ENCODE measurements at regions not wholly inside any gene's neighbourhood (a gene's known extent, or its start where the extent isn't known, plus 50 kb on each side); places are given as distances from the start of the nearest gene placed in this dataset.
A peak's percentile ranks its signal among the peaks of the same experiment; 100 is the strongest.

GRCh38 chr11:29032384-29033149 is 924.4 kb downstream of the METTL15 start:
- Histone ChIP-seq H3K4me3 (ENCODE audit: low read length) (no peak overlapping the region), H3K4me1 (ENCODE audit: control insufficient read depth, insufficient read depth, low read length) (no peaks in the 10 kb centered on the region)
- DNase-seq (ENCODE audit: low read depth) = no peak

DNA sequence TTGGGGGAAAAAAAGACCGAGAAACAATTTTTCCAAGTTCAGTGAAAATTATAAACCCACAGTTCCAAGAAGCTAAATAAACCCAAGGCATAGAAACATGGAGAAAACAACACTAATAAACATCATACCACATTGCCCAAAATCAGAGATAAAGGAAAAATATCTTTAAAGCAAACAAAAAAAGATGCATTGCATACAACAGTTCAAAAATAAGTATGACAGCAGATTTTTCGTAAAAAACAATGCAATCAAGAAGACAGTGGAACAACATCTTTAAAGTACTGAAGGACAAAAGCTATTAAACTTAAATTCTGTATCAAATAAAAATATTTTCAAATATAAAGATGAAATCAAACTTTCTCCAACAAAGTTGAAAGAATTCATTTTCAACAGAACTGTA is 921.3 kb downstream of the METTL15 start:
- Histone ChIP-seq H3K27me3 (replicated peaks; ENCODE audit: control insufficient read depth, insufficient read depth, low read length) (no peaks in the 10 kb centered on the region), H3K9me3 (ENCODE audit: control insufficient read depth, low read length) (peaks cover 38% of the 10 kb centered on the region), H3K36me3 (ENCODE audit: control insufficient read depth, insufficient read depth, low read length, severe bottlenecking) (no peaks in the 10 kb centered on the region), H3K9ac (ENCODE audit: low read length) (no peak overlapping the region), H3K4me3 (ENCODE audit: low read length) (no peak overlapping the region), H3K4me1 (ENCODE audit: control insufficient read depth, insufficient read depth, low read length) (no peaks in the 10 kb centered on the region)
- peak; percentile 14 for DNase-seq (ENCODE audit: low read depth)

More at GRCh38 chr11:29032384-29033149, 924.4 kb downstream of the METTL15 start:
- Histone ChIP-seq H3K27me3 (replicated peaks; ENCODE audit: control insufficient read depth, insufficient read depth, low read length) (no peaks in the 10 kb centered on the region), H3K9me3 (ENCODE audit: control insufficient read depth, low read length) (peaks cover 35% of the 10 kb centered on the region), H3K36me3 (ENCODE audit: control insufficient read depth, insufficient read depth, low read length, severe bottlenecking) (no peaks in the 10 kb centered on the region), H3K9ac (ENCODE audit: low read length) (no peak overlapping the region)

DNA sequence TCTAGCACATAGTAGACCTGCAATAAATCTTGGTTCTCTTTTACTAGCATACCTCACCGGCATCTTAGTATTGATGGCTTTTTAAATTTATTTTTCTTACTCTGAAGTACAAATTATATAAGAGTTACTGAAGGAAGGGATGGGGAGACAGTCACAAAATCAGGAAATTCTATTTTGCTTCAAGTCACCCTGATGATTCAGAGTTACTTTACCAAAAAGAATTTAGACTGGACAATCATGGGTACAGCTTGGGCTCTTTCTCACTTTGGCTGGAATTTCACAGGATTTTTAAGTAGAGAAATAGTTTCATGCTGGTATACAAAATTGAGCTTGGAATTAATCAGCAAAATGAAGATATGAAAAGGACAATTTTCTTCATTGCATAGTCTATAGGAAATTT is 919.2 kb downstream of the METTL15 start:
- DNase-seq (ENCODE audit: low read depth) = no peak
- no peaks in the 10 kb centered on the region for H3K4me1 ChIP-seq (ENCODE audit: control insufficient read depth, insufficient read depth, low read length)
- H3K27me3 ChIP-seq (replicated peaks; ENCODE audit: control insufficient read depth, insufficient read depth, low read length) = no peaks in the 10 kb centered on the region
- no peak overlapping the region for H3K4me3 ChIP-seq (ENCODE audit: low read length)
- H3K9me3 ChIP-seq (ENCODE audit: control insufficient read depth, low read length) = peaks cover 38% of the 10 kb centered on the region
- no peaks in the 10 kb centered on the region for H3K36me3 ChIP-seq (ENCODE audit: control insufficient read depth, insufficient read depth, low read length, severe bottlenecking)
- no peak overlapping the region for H3K9ac ChIP-seq (ENCODE audit: low read length)

DNA sequence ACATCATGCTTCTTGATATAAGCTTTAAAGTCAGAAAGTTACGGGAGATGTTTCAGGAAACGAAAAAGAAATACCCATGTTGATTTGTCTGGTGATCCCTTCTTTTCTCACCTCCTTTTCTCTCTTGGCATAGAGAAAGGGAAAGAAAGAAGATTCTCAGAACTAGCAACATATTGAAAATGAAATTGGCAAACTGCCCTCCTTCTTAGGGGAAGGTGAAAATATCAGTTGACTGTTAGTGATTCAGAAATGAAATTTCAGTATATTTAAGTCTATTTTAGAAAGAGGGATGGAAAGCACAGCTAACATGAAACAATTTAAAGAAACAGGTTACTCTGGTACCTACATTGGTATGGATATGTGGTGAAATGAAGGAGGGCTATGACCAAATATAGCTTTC is 918.1 kb downstream of the METTL15 start:
- Histone ChIP-seq H3K4me1 (ENCODE audit: control insufficient read depth, insufficient read depth, low read length) (no peaks in the 10 kb centered on the region), H3K9ac (ENCODE audit: low read length) (no peak overlapping the region), H3K27me3 (replicated peaks; ENCODE audit: control insufficient read depth, insufficient read depth, low read length) (no peaks in the 10 kb centered on the region), H3K36me3 (ENCODE audit: control insufficient read depth, insufficient read depth, low read length, severe bottlenecking) (no peaks in the 10 kb centered on the region), H3K9me3 (ENCODE audit: control insufficient read depth, low read length) (peaks cover 38% of the 10 kb centered on the region), H3K4me3 (ENCODE audit: low read length) (no peak overlapping the region)
- DNase-seq (ENCODE audit: low read depth) = no peak

DNA sequence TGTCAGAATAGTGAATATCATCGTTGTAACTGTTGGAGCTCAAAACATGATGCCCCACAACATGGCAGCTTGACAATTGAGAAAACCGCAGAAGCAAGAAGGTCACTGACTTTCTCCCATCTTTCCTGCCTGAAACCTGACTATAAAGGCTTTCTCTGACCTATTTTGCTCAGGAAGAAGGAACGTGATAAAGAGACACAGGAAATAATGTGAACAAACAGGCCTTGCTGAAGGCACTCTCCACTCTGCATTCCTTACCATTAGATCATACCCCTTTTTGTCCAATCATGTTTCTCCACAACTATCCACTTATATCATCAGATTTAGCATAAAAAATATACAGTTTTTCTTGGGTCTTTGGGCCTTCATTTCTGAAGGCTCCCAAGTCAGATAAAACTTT is 916.8 kb downstream of the METTL15 start:
- no peak for DNase-seq (ENCODE audit: low read depth)
- Histone ChIP-seq H3K36me3 (ENCODE audit: control insufficient read depth, insufficient read depth, low read length, severe bottlenecking) (no peaks in the 10 kb centered on the region), H3K27me3 (replicated peaks; ENCODE audit: control insufficient read depth, insufficient read depth, low read length) (no peaks in the 10 kb centered on the region), H3K4me3 (ENCODE audit: low read length) (no peak overlapping the region), H3K4me1 (ENCODE audit: control insufficient read depth, insufficient read depth, low read length) (no peaks in the 10 kb centered on the region), H3K9ac (ENCODE audit: low read length) (no peak overlapping the region), H3K9me3 (ENCODE audit: control insufficient read depth, low read length) (peaks cover 30% of the 10 kb centered on the region)

DNA sequence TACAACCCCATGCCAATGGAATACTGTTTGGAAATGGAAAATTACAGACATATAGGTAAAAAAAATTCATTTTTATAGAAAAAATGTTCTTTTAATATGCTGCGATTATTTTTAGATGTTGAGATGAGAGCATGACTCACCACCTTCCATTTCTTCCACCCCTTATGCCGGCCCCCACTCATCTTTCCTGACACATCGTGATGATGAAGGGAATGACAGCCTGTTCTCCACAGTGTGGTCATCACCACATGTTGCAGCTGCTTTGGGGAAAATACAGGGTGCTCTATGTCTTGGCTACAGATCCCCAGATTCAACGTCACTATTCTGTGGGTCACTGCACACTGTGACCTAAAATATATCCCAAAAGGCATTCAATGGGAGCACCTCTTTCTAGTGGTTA is 916.2 kb downstream of the METTL15 start:
- Histone ChIP-seq H3K4me1 (ENCODE audit: control insufficient read depth, insufficient read depth, low read length) (no peaks in the 10 kb centered on the region), H3K4me3 (ENCODE audit: low read length) (no peak overlapping the region), H3K9me3 (ENCODE audit: control insufficient read depth, low read length) (peaks cover 23% of the 10 kb centered on the region), H3K27me3 (replicated peaks; ENCODE audit: control insufficient read depth, insufficient read depth, low read length) (no peaks in the 10 kb centered on the region), H3K36me3 (ENCODE audit: control insufficient read depth, insufficient read depth, low read length, severe bottlenecking) (no peaks in the 10 kb centered on the region), H3K9ac (ENCODE audit: low read length) (no peak overlapping the region)
- no peak for DNase-seq (ENCODE audit: low read depth)

GRCh38 chr11:29023761-29024160 is 915.6 kb downstream of the METTL15 start:
- no peak for DNase-seq (ENCODE audit: low read depth)
- Histone ChIP-seq H3K36me3 (ENCODE audit: control insufficient read depth, insufficient read depth, low read length, severe bottlenecking) (no peaks in the 10 kb centered on the region), H3K9ac (ENCODE audit: low read length) (no peak overlapping the region), H3K4me3 (ENCODE audit: low read length) (no peak overlapping the region), H3K27me3 (replicated peaks; ENCODE audit: control insufficient read depth, insufficient read depth, low read length) (no peaks in the 10 kb centered on the region), H3K4me1 (ENCODE audit: control insufficient read depth, insufficient read depth, low read length) (no peaks in the 10 kb centered on the region), H3K9me3 (ENCODE audit: control insufficient read depth, low read length) (peaks cover 17% of the 10 kb centered on the region)

DNA sequence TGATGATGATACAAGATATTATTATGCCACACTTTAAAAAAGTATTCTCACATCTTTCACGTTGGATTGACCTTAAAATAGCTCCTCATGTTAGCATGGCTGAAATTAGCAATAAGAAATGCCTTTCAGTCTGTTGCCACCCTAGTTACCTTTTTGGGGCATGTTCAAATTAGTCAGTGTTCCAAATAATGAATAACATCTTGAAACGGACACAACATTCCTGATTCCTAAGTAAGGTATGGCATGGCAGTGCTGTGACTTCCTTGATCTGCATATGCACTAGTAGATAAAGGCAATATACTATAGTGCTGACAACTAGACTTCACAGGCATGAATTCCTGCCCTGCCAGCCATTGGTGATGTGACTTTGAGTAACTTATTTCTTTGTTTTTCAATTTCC is 914.5 kb downstream of the METTL15 start:
- H3K36me3 ChIP-seq (ENCODE audit: control insufficient read depth, insufficient read depth, low read length, severe bottlenecking) = no peaks in the 10 kb centered on the region
- H3K27me3 ChIP-seq (replicated peaks; ENCODE audit: control insufficient read depth, insufficient read depth, low read length) = no peaks in the 10 kb centered on the region
- H3K9me3 ChIP-seq (ENCODE audit: control insufficient read depth, low read length) = peaks cover 10% of the 10 kb centered on the region
- H3K9ac ChIP-seq (ENCODE audit: low read length) = no peak overlapping the region
- H3K4me1 ChIP-seq (ENCODE audit: control insufficient read depth, insufficient read depth, low read length) = no peaks in the 10 kb centered on the region
- H3K4me3 ChIP-seq (ENCODE audit: low read length) = no peak overlapping the region
- no peak for DNase-seq (ENCODE audit: low read depth)

GRCh38 chr11:29019960-29020683 is 911.9 kb downstream of the METTL15 start:
- Histone ChIP-seq H3K4me3 (ENCODE audit: low read length) (no peak overlapping the region), H3K9ac (ENCODE audit: low read length) (no peak overlapping the region), H3K9me3 (ENCODE audit: control insufficient read depth, low read length) (no peaks in the 10 kb centered on the region), H3K4me1 (ENCODE audit: control insufficient read depth, insufficient read depth, low read length) (no peaks in the 10 kb centered on the region), H3K36me3 (ENCODE audit: control insufficient read depth, insufficient read depth, low read length, severe bottlenecking) (no peaks in the 10 kb centered on the region), H3K27me3 (replicated peaks; ENCODE audit: control insufficient read depth, insufficient read depth, low read length) (no peaks in the 10 kb centered on the region)
- DNase-seq (ENCODE audit: low read depth) = peak; percentile 25

- peak; percentile 58 for DNase-seq (ENCODE audit: low read depth)
- Histone ChIP-seq H3K4me3 (ENCODE audit: low read length) (no peak overlapping the region), H3K9me3 (ENCODE audit: control insufficient read depth, low read length) (no peaks in the 10 kb centered on the region), H3K4me1 (ENCODE audit: control insufficient read depth, insufficient read depth, low read length) (no peaks in the 10 kb centered on the region), H3K9ac (ENCODE audit: low read length) (no peak overlapping the region), H3K27me3 (replicated peaks; ENCODE audit: control insufficient read depth, insufficient read depth, low read length) (no peaks in the 10 kb centered on the region), H3K36me3 (ENCODE audit: control insufficient read depth, insufficient read depth, low read length, severe bottlenecking) (no peaks in the 10 kb centered on the region)
These were observed 910.4 kb downstream of the METTL15 start for GRCh38 chr11:29018631-29019030.

GRCh38 chr11:29017941-29018340 is 909.8 kb downstream of the METTL15 start:
- Histone ChIP-seq H3K27me3 (replicated peaks; ENCODE audit: control insufficient read depth, insufficient read depth, low read length) (no peaks in the 10 kb centered on the region), H3K9ac (ENCODE audit: low read length) (no peak overlapping the region), H3K4me1 (ENCODE audit: control insufficient read depth, insufficient read depth, low read length) (no peaks in the 10 kb centered on the region), H3K4me3 (ENCODE audit: low read length) (no peak overlapping the region), H3K36me3 (ENCODE audit: control insufficient read depth, insufficient read depth, low read length, severe bottlenecking) (no peaks in the 10 kb centered on the region), H3K9me3 (ENCODE audit: control insufficient read depth, low read length) (no peaks in the 10 kb centered on the region)
- no peak for DNase-seq (ENCODE audit: low read depth)
